HG03571 (cell line): ENCODE measurements at regions not wholly inside any gene's neighbourhood (a gene's known extent, or its start where the extent isn't known, plus 50 kb on each side); places are given as distances from the start of the nearest gene placed in this dataset.
"Not testable (repeated sequence)": the region's sequence is repeated elsewhere in the genome, so short reads cannot be mapped to it uniquely, and the experiment has no call there.

ENCODE experiments used
- ATAC-seq: cut with Tn5 transposase; IDR thresholded peaks from one replicate; pipeline ENCODE4 v1.9.1; 2021; ENCODE audit not compliant: unreplicated experiment

GRCh38 chr20:53872561-53873229, 197.7 kb downstream of the BCAS1 start:
- ATAC-seq: peak; percentile 42

- ATAC-seq: no peak
Measured at GRCh38 chr20:53872081-53872541, 198.3 kb downstream of the BCAS1 start.

GRCh38 chr20:53871541-53871940, 198.9 kb downstream of the BCAS1 start:
- no peak for ATAC-seq

GRCh38 chr20:53870426-53871315, 199.7 kb downstream of the BCAS1 start:
- no peak for ATAC-seq

- peak; percentile 51 for ATAC-seq
Measured at GRCh38 chr20:53869466-53870258, 200.7 kb downstream of the BCAS1 start.

- no peak for ATAC-seq
Measured at GRCh38 chr20:53867741-53868351, 202.5 kb downstream of the BCAS1 start.

- ATAC-seq: no peak
Measured at GRCh38 chr20:53866794-53867740, 203.3 kb downstream of the BCAS1 start.

- ATAC-seq: no peak
Measured at GRCh38 chr20:53865901-53866793, 204.2 kb downstream of the BCAS1 start.

GRCh38 chr20:53864765-53865683, 205.4 kb downstream of the BCAS1 start:
- not testable (repeated sequence) for ATAC-seq

- ATAC-seq: not testable (repeated sequence)
Measured at GRCh38 chr20:53863923-53864641, 206.3 kb downstream of the BCAS1 start.

- ATAC-seq: not testable (repeated sequence)
Measured at GRCh38 chr20:53863535-53863922, 206.9 kb downstream of the BCAS1 start.

- not testable (repeated sequence) for ATAC-seq
Measured at GRCh38 chr20:53863039-53863438, 207.4 kb downstream of the BCAS1 start.

GRCh38 chr20:53862490-53862889, 207.9 kb downstream of the BCAS1 start:
- ATAC-seq: not testable (repeated sequence)

- ATAC-seq: not testable (repeated sequence)
Measured at GRCh38 chr20:53862136-53862397, 208.3 kb downstream of the BCAS1 start.

GRCh38 chr20:53859684-53860083, 210.7 kb downstream of the BCAS1 start:
- no peak for ATAC-seq

GRCh38 chr20:53859009-53859408, 211.4 kb downstream of the BCAS1 start:
- ATAC-seq: not testable (repeated sequence)

- not testable (repeated sequence) for ATAC-seq
Measured at GRCh38 chr20:53858516-53858915, 211.9 kb downstream of the BCAS1 start.
